ENCODE measurements at regions not wholly inside any gene's neighbourhood (a gene's known extent, or its start where the extent isn't known, plus 50 kb on each side); places are given as distances from the start of the nearest gene placed in this dataset.

DNA sequence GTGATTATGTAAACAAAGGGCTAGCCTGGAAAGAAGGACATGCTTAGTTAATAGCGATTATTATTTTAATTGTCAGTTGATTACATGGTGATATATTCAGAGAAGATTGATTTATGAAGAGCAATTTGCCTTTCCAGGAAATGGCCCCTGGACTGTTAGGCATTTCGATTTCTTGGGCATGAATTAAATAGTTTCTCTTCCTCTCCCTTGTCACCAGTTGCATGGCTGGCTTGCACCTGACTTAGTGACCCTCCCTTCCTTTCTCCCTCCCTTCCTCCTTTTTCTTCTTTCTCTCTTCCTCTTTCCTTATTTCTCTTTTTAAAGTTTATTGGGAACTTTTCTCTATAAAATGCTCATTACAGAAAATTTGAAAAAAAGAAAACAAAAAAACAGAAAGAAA is 235.4 kb downstream of the CDC5L start:
- H4K20me1 ChIP-seq (ENCODE audit: insufficient read depth), result no peaks in the 10 kb centered on the region
- H3K36me3 ChIP-seq (ENCODE audit: insufficient read depth, low read length), result no peaks in the 10 kb centered on the region
- no peaks in the 10 kb centered on the region for H3K9me2 ChIP-seq (ENCODE audit: insufficient read depth, low read length)
- no peaks in the 10 kb centered on the region for H3K79me2 ChIP-seq (replicated peaks; ENCODE audit: insufficient read depth, low read length)
- H3K9me3 ChIP-seq (ENCODE audit: low read length), result no peaks in the 10 kb centered on the region
- no peaks in the 10 kb centered on the region for H3F3A ChIP-seq (ENCODE audit: insufficient read depth, low read length, poor library complexity, severe bottlenecking)
- no peak overlapping the region for H3K9ac ChIP-seq (ENCODE audit: low read length)
- H3K27me3 ChIP-seq (ENCODE audit: insufficient read depth, low read depth, low read length), result no peaks in the 10 kb centered on the region
- H3K4me2 ChIP-seq (ENCODE audit: low read length), result no peak overlapping the region
- H2AFZ ChIP-seq (ENCODE audit: low read depth, low read length), result no peak overlapping the region
- H3K27ac ChIP-seq (ENCODE audit: low read length), result no peak overlapping the region
- TF ChIP-seq EP300 (conservative IDR thresholded peaks at IDR 0.05; ENCODE audit: poor library complexity, severe bottlenecking) (no peak), POLR2AphosphoS5 (IDR thresholded peaks at IDR 0.05) (no peak), TAF1 (IDR thresholded peaks at IDR 0.05; ENCODE audit: low read depth) (no peak), MXI1 (conservative IDR thresholded peaks at IDR 0.05; ENCODE audit: poor library complexity, severe bottlenecking) (no peak), SMC3 (conservative IDR thresholded peaks at IDR 0.05; ENCODE audit: poor library complexity) (no peak), EZH2 (IDR thresholded peaks at IDR 0.05; ENCODE audit: borderline replicate concordance, insufficient read depth, low read length, poor library complexity, severe bottlenecking) (no peak), RAD21 (conservative IDR thresholded peaks at IDR 0.05) (no peak)
- TF ChIP-seq, protein P1, sequence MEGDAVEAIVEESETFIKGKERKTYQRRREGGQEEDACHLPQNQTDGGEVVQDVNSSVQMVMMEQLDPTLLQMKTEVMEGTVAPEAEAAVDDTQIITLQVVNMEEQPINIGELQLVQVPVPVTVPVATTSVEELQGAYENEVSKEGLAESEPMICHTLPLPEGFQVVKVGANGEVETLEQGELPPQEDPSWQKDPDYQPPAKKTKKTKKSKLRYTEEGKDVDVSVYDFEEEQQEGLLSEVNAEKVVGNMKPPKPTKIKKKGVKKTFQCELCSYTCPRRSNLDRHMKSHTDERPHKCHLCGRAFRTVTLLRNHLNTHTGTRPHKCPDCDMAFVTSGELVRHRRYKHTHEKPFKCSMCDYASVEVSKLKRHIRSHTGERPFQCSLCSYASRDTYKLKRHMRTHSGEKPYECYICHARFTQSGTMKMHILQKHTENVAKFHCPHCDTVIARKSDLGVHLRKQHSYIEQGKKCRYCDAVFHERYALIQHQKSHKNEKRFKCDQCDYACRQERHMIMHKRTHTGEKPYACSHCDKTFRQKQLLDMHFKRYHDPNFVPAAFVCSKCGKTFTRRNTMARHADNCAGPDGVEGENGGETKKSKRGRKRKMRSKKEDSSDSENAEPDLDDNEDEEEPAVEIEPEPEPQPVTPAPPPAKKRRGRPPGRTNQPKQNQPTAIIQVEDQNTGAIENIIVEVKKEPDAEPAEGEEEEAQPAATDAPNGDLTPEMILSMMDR (IDR thresholded peaks at IDR 0.05; ENCODE audit: poor library complexity, severe bottlenecking), result no peak
- TF ChIP-seq, protein P2, sequence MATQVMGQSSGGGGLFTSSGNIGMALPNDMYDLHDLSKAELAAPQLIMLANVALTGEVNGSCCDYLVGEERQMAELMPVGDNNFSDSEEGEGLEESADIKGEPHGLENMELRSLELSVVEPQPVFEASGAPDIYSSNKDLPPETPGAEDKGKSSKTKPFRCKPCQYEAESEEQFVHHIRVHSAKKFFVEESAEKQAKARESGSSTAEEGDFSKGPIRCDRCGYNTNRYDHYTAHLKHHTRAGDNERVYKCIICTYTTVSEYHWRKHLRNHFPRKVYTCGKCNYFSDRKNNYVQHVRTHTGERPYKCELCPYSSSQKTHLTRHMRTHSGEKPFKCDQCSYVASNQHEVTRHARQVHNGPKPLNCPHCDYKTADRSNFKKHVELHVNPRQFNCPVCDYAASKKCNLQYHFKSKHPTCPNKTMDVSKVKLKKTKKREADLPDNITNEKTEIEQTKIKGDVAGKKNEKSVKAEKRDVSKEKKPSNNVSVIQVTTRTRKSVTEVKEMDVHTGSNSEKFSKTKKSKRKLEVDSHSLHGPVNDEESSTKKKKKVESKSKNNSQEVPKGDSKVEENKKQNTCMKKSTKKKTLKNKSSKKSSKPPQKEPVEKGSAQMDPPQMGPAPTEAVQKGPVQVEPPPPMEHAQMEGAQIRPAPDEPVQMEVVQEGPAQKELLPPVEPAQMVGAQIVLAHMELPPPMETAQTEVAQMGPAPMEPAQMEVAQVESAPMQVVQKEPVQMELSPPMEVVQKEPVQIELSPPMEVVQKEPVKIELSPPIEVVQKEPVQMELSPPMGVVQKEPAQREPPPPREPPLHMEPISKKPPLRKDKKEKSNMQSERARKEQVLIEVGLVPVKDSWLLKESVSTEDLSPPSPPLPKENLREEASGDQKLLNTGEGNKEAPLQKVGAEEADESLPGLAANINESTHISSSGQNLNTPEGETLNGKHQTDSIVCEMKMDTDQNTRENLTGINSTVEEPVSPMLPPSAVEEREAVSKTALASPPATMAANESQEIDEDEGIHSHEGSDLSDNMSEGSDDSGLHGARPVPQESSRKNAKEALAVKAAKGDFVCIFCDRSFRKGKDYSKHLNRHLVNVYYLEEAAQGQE (IDR thresholded peaks at IDR 0.05; ENCODE audit: borderline replicate concordance), result no peak
- no peak overlapping the region for H3K4me3 ChIP-seq (ENCODE audit: low read length)

DNA sequence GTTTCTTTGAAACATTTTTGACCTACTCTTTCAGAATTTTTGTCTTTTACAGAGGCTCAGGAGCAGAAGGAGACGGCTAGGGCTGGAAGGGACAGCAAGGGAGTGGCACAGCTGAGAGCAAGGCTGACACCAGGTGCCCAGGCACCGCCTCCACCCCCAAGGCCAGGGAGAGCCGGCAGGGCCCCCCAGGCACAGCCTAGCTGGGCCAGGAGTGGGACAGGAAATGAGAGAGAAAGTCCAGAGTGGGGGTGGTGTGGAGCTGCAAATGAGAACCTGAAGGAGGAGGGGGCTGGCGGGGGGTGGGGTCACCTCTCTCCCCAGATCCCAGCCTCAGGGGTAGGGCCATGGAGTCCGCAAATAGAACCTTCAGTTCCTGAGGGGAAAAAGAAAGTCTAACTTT is 236.7 kb downstream of the CDC5L start:
- no peaks in the 10 kb centered on the region for H3K9me3 ChIP-seq (ENCODE audit: low read length)
- H4K20me1 ChIP-seq (ENCODE audit: insufficient read depth), result no peaks in the 10 kb centered on the region
- H3K27ac ChIP-seq (ENCODE audit: low read length), result no peak overlapping the region
- H3K79me2 ChIP-seq (replicated peaks; ENCODE audit: insufficient read depth, low read length), result no peaks in the 10 kb centered on the region
- H3K36me3 ChIP-seq (ENCODE audit: insufficient read depth, low read length), result no peaks in the 10 kb centered on the region
- no peaks in the 10 kb centered on the region for H3F3A ChIP-seq (ENCODE audit: insufficient read depth, low read length, poor library complexity, severe bottlenecking)
- H3K9ac ChIP-seq (ENCODE audit: low read length), result no peak overlapping the region
- H2AFZ ChIP-seq (ENCODE audit: low read depth, low read length), result no peak overlapping the region
- H3K4me2 ChIP-seq (ENCODE audit: low read length), result no peak overlapping the region
- H3K4me3 ChIP-seq (ENCODE audit: low read length), result no peak overlapping the region
- H3K9me2 ChIP-seq (ENCODE audit: insufficient read depth, low read length), result no peaks in the 10 kb centered on the region
- TF ChIP-seq EZH2 (IDR thresholded peaks at IDR 0.05; ENCODE audit: borderline replicate concordance, insufficient read depth, low read length, poor library complexity, severe bottlenecking) (no peak), POLR2AphosphoS5 (IDR thresholded peaks at IDR 0.05) (no peak), TAF1 (IDR thresholded peaks at IDR 0.05; ENCODE audit: low read depth) (no peak)
- TF ChIP-seq, protein P2 (IDR thresholded peaks at IDR 0.05; ENCODE audit: borderline replicate concordance), result no peak
- H3K27me3 ChIP-seq (ENCODE audit: insufficient read depth, low read depth, low read length), result no peaks in the 10 kb centered on the region

All from neural cell (in vitro differentiated cells).